ENCODE measurements at regions not wholly inside any gene's neighbourhood (a gene's known extent, or its start where the extent isn't known, plus 50 kb on each side); places are given as distances from the start of the nearest gene placed in this dataset.

- no peak for TF ChIP-seq CTCF (IDR thresholded peaks at IDR 0.05; ENCODE audit: insufficient read depth, low read depth, low read length)
- peak; percentile 16 for DNase-seq (ENCODE audit: low read depth)
- no peak overlapping the region for H3K4me3 ChIP-seq (ENCODE audit: low read depth, low read length)
Measured at GRCh38 chr5:32504329-32504988, 59.9 kb upstream of the ZFR start.

- peak; percentile 47 for DNase-seq (ENCODE audit: low read depth)
- no peak overlapping the region for H3K4me3 ChIP-seq (ENCODE audit: low read depth, low read length)
- TF ChIP-seq CTCF (IDR thresholded peaks at IDR 0.05; ENCODE audit: insufficient read depth, low read depth, low read length) = no peak
Measured at GRCh38 chr5:32503261-32503660, 58.7 kb upstream of the ZFR start.

GRCh38 chr5:32501071-32502002 is 56.8 kb upstream of the ZFR start:
- DNase-seq (ENCODE audit: low read depth) = peak; percentile 55
- no peak overlapping the region for H3K4me3 ChIP-seq (ENCODE audit: low read depth, low read length)

GRCh38 chr5:32500181-32500580 is 55.6 kb upstream of the ZFR start:
- no peak for DNase-seq (ENCODE audit: low read depth)
- no peak for TF ChIP-seq CTCF (IDR thresholded peaks at IDR 0.05; ENCODE audit: insufficient read depth, low read depth, low read length)
- no peak overlapping the region for H3K4me3 ChIP-seq (ENCODE audit: low read depth, low read length)

More at GRCh38 chr5:32501071-32502002, 56.8 kb upstream of the ZFR start:
- TF ChIP-seq CTCF (IDR thresholded peaks at IDR 0.05; ENCODE audit: insufficient read depth, low read depth, low read length) = no peak

- DNase-seq (ENCODE audit: low read depth) = no peak
- no peak overlapping the region for H3K4me3 ChIP-seq (ENCODE audit: low read depth, low read length)
- TF ChIP-seq CTCF (IDR thresholded peaks at IDR 0.05; ENCODE audit: insufficient read depth, low read depth, low read length) = no peak
Measured at GRCh38 chr5:32499261-32499660, 54.7 kb upstream of the ZFR start.

- no peak overlapping the region for H3K4me3 ChIP-seq (ENCODE audit: low read depth, low read length)
- DNase-seq (ENCODE audit: low read depth) = peak; percentile 45
- TF ChIP-seq CTCF (IDR thresholded peaks at IDR 0.05; ENCODE audit: insufficient read depth, low read depth, low read length) = no peak
Measured at GRCh38 chr5:32498484-32498883, 53.9 kb upstream of the ZFR start.

Measured in fibroblast of villous mesenchyme (primary cell).